ENCODE measurements at regions not wholly inside any gene's neighbourhood (a gene's known extent, or its start where the extent isn't known, plus 50 kb on each side); places are given as distances from the start of the nearest gene placed in this dataset.

DNA sequence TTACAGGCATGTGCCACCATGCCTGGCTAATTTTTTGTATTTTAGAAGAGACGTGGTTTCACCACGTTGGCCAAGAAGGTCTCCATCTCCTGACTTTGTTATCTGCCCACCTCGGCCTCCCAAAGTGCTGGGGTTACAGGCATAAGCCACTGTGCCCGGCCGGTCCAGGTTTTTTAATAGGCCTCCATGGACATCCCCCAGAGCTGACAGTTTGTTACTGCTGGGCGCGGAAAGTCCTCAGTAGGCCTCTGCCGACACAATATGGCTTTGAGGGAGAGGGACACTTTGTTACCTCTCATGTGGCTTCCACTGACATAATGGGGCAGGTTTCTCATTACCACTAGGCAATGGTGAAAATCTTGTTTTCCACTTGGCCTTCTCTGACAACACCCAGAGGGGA lies 152.0 kb downstream of the WNT7A start:
- no peak for TF ChIP-seq CTCF (IDR thresholded peaks at IDR 0.05)
- TF ChIP-seq POLR2A (IDR thresholded peaks at IDR 0.05), result no peak
